ENCODE measurements at regions not wholly inside any gene's neighbourhood (a gene's known extent, or its start where the extent isn't known, plus 50 kb on each side); places are given as distances from the start of the nearest gene placed in this dataset.

- Mint-ChIP-seq H3K27me3 (ENCODE audit: low read depth) (no peaks in the 10 kb centered on the region), H3K4me1 (no peaks in the 10 kb centered on the region), H3K27ac (ENCODE audit: unreplicated experiment) (no peak overlapping the region), H3K9me3 (peaks cover 2% of the 10 kb centered on the region), H3K4me3 (no peak overlapping the region), H3K36me3 (ENCODE audit: low read depth) (peaks cover 3% of the 10 kb centered on the region)
- no peak for TF ChIP-seq CTCF (conservative IDR thresholded peaks at IDR 0.05)
- DNase-seq (ENCODE audit: low read depth, low spot score), result no peak
Observed at GRCh38 chr4:176843710-176844109, 51.0 kb upstream of the VEGFC start.

GRCh38 chr4:176844448-176844847 is 51.7 kb upstream of the VEGFC start:
- no peak for DNase-seq (ENCODE audit: low read depth, low spot score)
- peaks cover 2% of the 10 kb centered on the region for H3K9me3 Mint-ChIP-seq
- no peak for TF ChIP-seq CTCF (conservative IDR thresholded peaks at IDR 0.05)
- H3K27me3 Mint-ChIP-seq (ENCODE audit: low read depth), result no peaks in the 10 kb centered on the region
- H3K4me1 Mint-ChIP-seq, result no peaks in the 10 kb centered on the region
- peaks cover 3% of the 10 kb centered on the region for H3K36me3 Mint-ChIP-seq (ENCODE audit: low read depth)
- H3K4me3 Mint-ChIP-seq, result no peak overlapping the region
- H3K27ac Mint-ChIP-seq (ENCODE audit: unreplicated experiment), result no peak overlapping the region

- no peak for DNase-seq (ENCODE audit: low read depth, low spot score)
- H3K9me3 Mint-ChIP-seq, result peaks cover 2% of the 10 kb centered on the region
- H3K4me3 Mint-ChIP-seq, result no peak overlapping the region
Observed at GRCh38 chr4:176845636-176846035, 52.9 kb upstream of the VEGFC start.

GRCh38 chr4:176849076-176849475 is 56.4 kb upstream of the VEGFC start:
- H3K9me3 Mint-ChIP-seq, result peaks cover 6% of the 10 kb centered on the region
- no peak overlapping the region for H3K4me3 Mint-ChIP-seq
- no peak for TF ChIP-seq CTCF (conservative IDR thresholded peaks at IDR 0.05)
- peaks cover 5% of the 10 kb centered on the region for H3K36me3 Mint-ChIP-seq (ENCODE audit: low read depth)
- no peaks in the 10 kb centered on the region for H3K4me1 Mint-ChIP-seq
- H3K27ac Mint-ChIP-seq (ENCODE audit: unreplicated experiment), result no peak overlapping the region
- no peak for DNase-seq (ENCODE audit: low read depth, low spot score)
- no peaks in the 10 kb centered on the region for H3K27me3 Mint-ChIP-seq (ENCODE audit: low read depth)

More at GRCh38 chr4:176845636-176846035, 52.9 kb upstream of the VEGFC start:
- Mint-ChIP-seq H3K36me3 (ENCODE audit: low read depth) (peaks cover 3% of the 10 kb centered on the region), H3K27ac (ENCODE audit: unreplicated experiment) (no peak overlapping the region), H3K27me3 (ENCODE audit: low read depth) (no peaks in the 10 kb centered on the region), H3K4me1 (no peaks in the 10 kb centered on the region)
- no peak for TF ChIP-seq CTCF (conservative IDR thresholded peaks at IDR 0.05)

DNA sequence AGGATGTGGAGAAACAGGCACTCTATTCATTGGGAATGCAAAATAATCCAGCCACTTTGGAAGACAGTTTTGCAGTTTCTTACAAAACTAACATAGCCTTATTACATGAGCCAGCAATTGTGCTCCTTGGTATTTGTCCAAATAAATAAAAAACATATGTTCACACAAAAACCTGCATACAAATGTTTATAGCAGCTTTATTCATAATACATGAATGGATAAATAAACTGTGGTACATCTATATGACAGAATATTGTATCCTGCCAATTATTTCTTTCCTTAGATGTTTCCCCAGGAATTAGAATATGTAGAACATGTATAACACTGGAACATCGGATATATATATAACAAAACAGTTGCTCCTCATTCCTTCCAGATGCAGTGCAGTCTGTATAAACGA is 57.7 kb upstream of the VEGFC start:
- no peaks in the 10 kb centered on the region for H3K4me1 Mint-ChIP-seq

More for the DNA sequence above, 57.7 kb upstream of the VEGFC start:
- Mint-ChIP-seq H3K4me3 (no peak overlapping the region), H3K27ac (ENCODE audit: unreplicated experiment) (no peak overlapping the region), H3K36me3 (ENCODE audit: low read depth) (peaks cover 2% of the 10 kb centered on the region), H3K9me3 (peaks cover 3% of the 10 kb centered on the region), H3K27me3 (ENCODE audit: low read depth) (no peaks in the 10 kb centered on the region)
- DNase-seq (ENCODE audit: low read depth, low spot score), result no peak
- TF ChIP-seq CTCF (conservative IDR thresholded peaks at IDR 0.05), result no peak
